ENCODE measurements at regions not wholly inside any gene's neighbourhood (a gene's known extent, or its start where the extent isn't known, plus 50 kb on each side); places are given as distances from the start of the nearest gene placed in this dataset.

GRCh38 chr1:177723533-177723932, 246.3 kb downstream of the SEC16B start:
- H3K36me3 ChIP-seq, result no peaks in the 10 kb centered on the region
- peaks cover 0 to 15% (median 4%) of the 10 kb centered on the region in 4 donors for H3K9me3 ChIP-seq
- no peak overlapping the region for H3K4me3 ChIP-seq
- intact Hi-C loops (cut with DNase I), result no loop called here
- H3K27ac ChIP-seq, result no peak overlapping the region
- TF ChIP-seq CTCF (IDR thresholded peaks at IDR 0.05) (no peak), POLR2A (IDR thresholded peaks at IDR 0.05) (no peak), POLR2AphosphoS5 (IDR thresholded peaks at IDR 0.05) (no peak), EP300 (IDR thresholded peaks at IDR 0.05) (no peak)
- H3K4me1 ChIP-seq, result no peaks in the 10 kb centered on the region
- no peak for DNase-seq
- H3K27me3 ChIP-seq, result no peaks in the 10 kb centered on the region

GRCh38 chr1:177710696-177711620, 258.9 kb downstream of the SEC16B start:
- no peak for DNase-seq
- Histone ChIP-seq H3K36me3 (no peaks in the 10 kb centered on the region), H3K9me3 (no peaks in the 10 kb centered on the region), H3K4me1 (no peaks in the 10 kb centered on the region), H3K27me3 (peaks cover 0 to 18% (median 0%) of the 10 kb centered on the region in 3 donors), H3K4me3 (no peak overlapping the region), H3K27ac (no peak overlapping the region)
- TF ChIP-seq POLR2AphosphoS5 (IDR thresholded peaks at IDR 0.05), result no peak
- TF ChIP-seq POLR2A (IDR thresholded peaks at IDR 0.05), result no peak
- TF ChIP-seq EP300 (IDR thresholded peaks at IDR 0.05), result no peak
- no peak for TF ChIP-seq CTCF (IDR thresholded peaks at IDR 0.05)
- 34 to 69% methylated on average over 17 of the region's 17 CpGs for WGBS, 2 donors
- intact Hi-C loops (cut with DNase I), result no loop called here

GRCh38 chr1:177708406-177708805, 261.5 kb downstream of the SEC16B start:
- intact Hi-C loops (cut with DNase I), result no loop called here
- no peak overlapping the region for H3K4me3 ChIP-seq
- TF ChIP-seq POLR2A (IDR thresholded peaks at IDR 0.05), result no peak
- no peak for TF ChIP-seq CTCF (IDR thresholded peaks at IDR 0.05)
- TF ChIP-seq EP300 (IDR thresholded peaks at IDR 0.05), result no peak
- TF ChIP-seq POLR2AphosphoS5 (IDR thresholded peaks at IDR 0.05), result no peak
- no peaks in the 10 kb centered on the region for H3K36me3 ChIP-seq
- WGBS, 2 donors, result 84% methylated on average over 5 of the region's 5 CpGs
- no peaks in the 10 kb centered on the region for H3K9me3 ChIP-seq
- peaks cover 0 to 18% (median 0%) of the 10 kb centered on the region in 3 donors for H3K27me3 ChIP-seq
- no peaks in the 10 kb centered on the region for H3K4me1 ChIP-seq
- no peak overlapping the region for H3K27ac ChIP-seq
- no peak for DNase-seq

GRCh38 chr1:177706977-177707376, 262.9 kb downstream of the SEC16B start:
- TF ChIP-seq POLR2AphosphoS5 (IDR thresholded peaks at IDR 0.05), result no peak
- no peak for TF ChIP-seq EP300 (IDR thresholded peaks at IDR 0.05)
- no peak for TF ChIP-seq CTCF (IDR thresholded peaks at IDR 0.05)
- TF ChIP-seq POLR2A (IDR thresholded peaks at IDR 0.05), result no peak
- no peak overlapping the region for H3K4me3 ChIP-seq
- H3K4me1 ChIP-seq, result no peaks in the 10 kb centered on the region
- WGBS, 2 donors, result 80 to 90% methylated on average over 4 of the region's 4 CpGs
- intact Hi-C loops (cut with DNase I), result no loop called here
- DNase-seq, result no peak
- H3K36me3 ChIP-seq, result no peaks in the 10 kb centered on the region
- H3K9me3 ChIP-seq, result no peaks in the 10 kb centered on the region
- H3K27me3 ChIP-seq, result peaks cover 0 to 10% (median 0%) of the 10 kb centered on the region in 3 donors
- no peak overlapping the region for H3K27ac ChIP-seq
